ENCODE measurements at regions not wholly inside any gene's neighbourhood (a gene's known extent, or its start where the extent isn't known, plus 50 kb on each side); places are given as distances from the start of the nearest gene placed in this dataset.

DNA sequence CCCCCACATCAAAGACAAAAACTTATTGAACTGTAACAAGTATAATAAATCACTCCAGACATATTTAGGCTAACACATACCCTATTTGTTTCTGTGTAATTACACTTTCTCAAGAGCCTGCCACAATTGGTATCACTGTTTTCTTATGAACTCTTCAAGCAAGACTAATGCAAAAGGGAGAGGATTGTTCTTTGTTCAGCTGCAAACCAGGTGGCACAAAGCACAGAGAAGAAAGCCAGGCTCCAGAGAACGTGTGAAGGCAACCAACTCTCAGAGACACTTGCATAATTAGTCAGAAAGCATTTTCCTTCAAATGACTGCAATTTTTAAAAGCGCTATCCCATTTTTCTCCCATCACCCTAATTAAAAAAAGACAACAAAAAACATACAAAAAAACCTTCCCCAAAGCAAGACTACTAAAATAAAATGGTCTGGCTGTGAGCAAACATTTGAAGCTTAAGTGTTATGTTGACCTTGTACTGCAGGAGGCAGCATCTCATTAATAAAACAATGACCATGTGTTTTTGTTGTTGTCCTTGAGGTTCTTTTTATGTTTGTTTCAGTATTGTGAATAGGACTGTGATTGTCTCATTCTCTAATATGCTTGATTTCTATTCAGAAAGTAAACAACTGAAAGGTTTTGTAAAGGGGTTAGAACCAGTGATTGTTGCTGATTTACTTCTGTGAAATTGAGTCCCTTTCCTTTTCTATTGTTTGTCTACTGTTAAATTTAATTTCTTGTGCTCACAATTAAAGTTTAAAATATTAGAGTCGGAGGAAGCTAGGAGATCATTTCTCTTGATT lies 452.7 kb upstream of the PDE3A start:
- Histone ChIP-seq H4K91ac (ENCODE audit: insufficient read depth, low read depth, low read length) (no peak overlapping the region), H2AFZ (replicated peaks; ENCODE audit: low read length, poor library complexity) (no peak overlapping the region), H3K9me3 (ENCODE audit: control insufficient read depth, insufficient read depth, low read length) (no peaks in the 10 kb centered on the region), H2BK20ac (ENCODE audit: low read depth, low read length) (peak overlapping the region; percentile 33; the same call in 1 of the 2 replicates), H3K4ac (ENCODE audit: low read depth, low read length) (no peak overlapping the region), H3K18ac (ENCODE audit: low read depth, low read length) (peak overlapping the region; percentile 66; the same call in 1 of the 2 replicates), H3K56ac (ENCODE audit: extremely low read depth, insufficient read depth, low read length) (no peak overlapping the region), H3K9me1 (ENCODE audit: insufficient read depth, low read length) (no peaks in the 10 kb centered on the region), H3K9ac (ENCODE audit: low read depth, low read length) (no peak overlapping the region), H2BK5ac (ENCODE audit: low read depth, low read length, poor library complexity, severe bottlenecking) (no peak overlapping the region), H3K79me1 (ENCODE audit: low read depth in 1 of 2, low read length in 2 of 2) (no peaks in the 10 kb centered on the region), H2BK120ac (ENCODE audit: low read depth, low read length) (no peak overlapping the region), H3K27ac (ENCODE audit: insufficient read depth, low read length) (no peak overlapping the region), H3K27me3 (ENCODE audit: control insufficient read depth, insufficient read depth, low read length) (no peaks in the 10 kb centered on the region), H3K23ac (ENCODE audit: low read depth, low read length) (no peak overlapping the region), H3K4me3 (ENCODE audit: insufficient read depth, low read depth, low read length) (no peak overlapping the region), H4K5ac (ENCODE audit: low read depth, low read length) (no peak overlapping the region; the same call in none of the 2 replicates), H3K4me1 (ENCODE audit: control insufficient read depth, insufficient read depth, low read length) (no peaks in the 10 kb centered on the region), H4K8ac (ENCODE audit: low read depth in 2 of 2, low read length in 2 of 2) (peak overlapping the region in 1 of 2 experiments; percentile 35; a peak in 1 of 4 replicates), H3K4me2 (ENCODE audit: low read depth, low read length) (no peak overlapping the region), H2AK5ac (ENCODE audit: low read depth, low read length) (peak overlapping the region; percentile 8; the same call in 1 of the 2 replicates), H3K14ac (replicated peaks; ENCODE audit: low read depth, low read length) (no peak overlapping the region), H2BK15ac (ENCODE audit: low read depth, low read length) (no peak overlapping the region), H3K36me3 (ENCODE audit: control insufficient read depth, insufficient read depth, low read length) (no peaks in the 10 kb centered on the region), H2AK9ac (replicated peaks; ENCODE audit: low read depth, low read length, poor library complexity) (no peak overlapping the region), H4K20me1 (ENCODE audit: insufficient read depth, low read length) (no peaks in the 10 kb centered on the region)
- DNase-seq = peak; percentile 44
- no peak for TF ChIP-seq MAZ (IDR thresholded peaks at IDR 0.05; ENCODE audit: borderline replicate concordance, low read depth, low read length)
- TF ChIP-seq MAFK (IDR thresholded peaks at IDR 0.05; ENCODE audit: low read depth, low read length) = no peak
- TF ChIP-seq RAD21 (IDR thresholded peaks at IDR 0.05; ENCODE audit: low read length) = peak; percentile 77
- no peak for TF ChIP-seq CHD1 (IDR thresholded peaks at IDR 0.05; ENCODE audit: low read depth, low read length)
- TF ChIP-seq BHLHE40 (IDR thresholded peaks at IDR 0.05; ENCODE audit: low read depth, low read length) = no peak
- TF ChIP-seq CTCF (conservative IDR thresholded peaks at IDR 0.05; ENCODE audit: low read depth, low read length) = peak; percentile 66
- peak; percentile 55 for TF ChIP-seq SMC3 (IDR thresholded peaks at IDR 0.05; ENCODE audit: low read depth, low read length)
- no peak for TF ChIP-seq MXI1 (IDR thresholded peaks at IDR 0.05; ENCODE audit: borderline replicate concordance, low read depth, low read length)
- BruUV-seq (replicated peaks) = no TSS peak
- POLR2A ChIA-PET (ENCODE audit: unreplicated experiment) = no interaction called here
- intact Hi-C loops (cut with micrococcal nuclease) (loop anchor here (1.0 to 10.0 kb wide), 6 partner anchors 279 to 1257 kb away; partner anchors contain the start of gene PDE3A), dilution Hi-C loops (cut with HindIII; ENCODE audit: low sequenced_read_pairs, unreplicated experiment) (no loop called here), in situ Hi-C loops (cut with MboI; ENCODE audit: low sequenced_read_pairs) (loop anchor here (10.0 to 25.0 kb wide), 4 partner anchors 59 to 709 kb away; no protein-coding TSS in a partner anchor)
- WGBS, 2 experiments (ENCODE audit: extremely low coverage in 2 of 2, insufficient read length in 1 of 2) = no CpG with 5 or more reads among the region's 3 CpGs
- CTCF ChIA-PET = interaction anchor here (0.5 to 1.3 kb wide), 9 partner anchors 24 to 686 kb away, joined by 3 to 6 read pairs (median 3); no protein-coding TSS in a partner anchor
- ATAC-seq (ENCODE audit: low read depth) = peak; percentile 66
